ENCODE measurements at regions not wholly inside any gene's neighbourhood (a gene's known extent, or its start where the extent isn't known, plus 50 kb on each side); places are given as distances from the start of the nearest gene placed in this dataset.

DNA sequence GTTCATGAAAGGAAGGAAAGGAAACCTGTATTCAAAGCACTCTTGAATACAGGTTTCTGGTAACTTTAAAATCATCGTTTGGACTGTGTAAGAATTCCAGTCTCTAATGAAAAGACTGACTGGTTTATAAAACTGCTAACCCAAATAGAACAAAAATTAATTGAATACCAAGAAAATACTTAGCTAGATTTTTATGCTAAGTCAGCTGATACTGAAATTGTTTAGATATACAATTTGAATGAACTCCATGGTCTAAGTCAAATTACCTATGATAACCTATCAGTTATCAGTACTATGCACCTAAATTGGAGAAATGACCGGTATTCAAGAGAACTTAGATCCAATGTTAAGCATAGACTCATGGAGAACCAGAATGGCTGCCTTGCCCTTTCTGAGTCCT is 338.3 kb downstream of the RNF144B start:
- TF ChIP-seq, protein P1, sequence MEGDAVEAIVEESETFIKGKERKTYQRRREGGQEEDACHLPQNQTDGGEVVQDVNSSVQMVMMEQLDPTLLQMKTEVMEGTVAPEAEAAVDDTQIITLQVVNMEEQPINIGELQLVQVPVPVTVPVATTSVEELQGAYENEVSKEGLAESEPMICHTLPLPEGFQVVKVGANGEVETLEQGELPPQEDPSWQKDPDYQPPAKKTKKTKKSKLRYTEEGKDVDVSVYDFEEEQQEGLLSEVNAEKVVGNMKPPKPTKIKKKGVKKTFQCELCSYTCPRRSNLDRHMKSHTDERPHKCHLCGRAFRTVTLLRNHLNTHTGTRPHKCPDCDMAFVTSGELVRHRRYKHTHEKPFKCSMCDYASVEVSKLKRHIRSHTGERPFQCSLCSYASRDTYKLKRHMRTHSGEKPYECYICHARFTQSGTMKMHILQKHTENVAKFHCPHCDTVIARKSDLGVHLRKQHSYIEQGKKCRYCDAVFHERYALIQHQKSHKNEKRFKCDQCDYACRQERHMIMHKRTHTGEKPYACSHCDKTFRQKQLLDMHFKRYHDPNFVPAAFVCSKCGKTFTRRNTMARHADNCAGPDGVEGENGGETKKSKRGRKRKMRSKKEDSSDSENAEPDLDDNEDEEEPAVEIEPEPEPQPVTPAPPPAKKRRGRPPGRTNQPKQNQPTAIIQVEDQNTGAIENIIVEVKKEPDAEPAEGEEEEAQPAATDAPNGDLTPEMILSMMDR (IDR thresholded peaks at IDR 0.05): no peak
- no peak for TF ChIP-seq ZFX (IDR thresholded peaks at IDR 0.05; ENCODE audit: borderline replicate concordance)
